OCI-LY3 (cell line): ENCODE measurements at regions not wholly inside any gene's neighbourhood (a gene's known extent, or its start where the extent isn't known, plus 50 kb on each side); places are given as distances from the start of the nearest gene placed in this dataset.

ENCODE experiments used
- H2AFZ ChIP-seq: fragments of 200-600, 300-600 bp; shearing (Covaris generic); 2 replicates; pipeline ENCODE4 v1.6.0; 2014; ENCODE audit warnings: antibody characterized with exemption, low read depth, low read length
- H3K27ac ChIP-seq: fragments of 200-600, 300-600 bp; sonication (generic); 2 replicates; pipeline ENCODE4 v1.5.1; 2014; ENCODE audit warnings: mild to moderate bottlenecking, low read length, moderate library complexity, mixed read lengths
- H3K27me3 ChIP-seq: fragments of 200-600, 300-600 bp; sonication (generic); 2 replicates; pipeline ENCODE4 v1.6.1; 2014; ENCODE audit warnings: low read depth, low read length, mixed read lengths
- H3K36me3 ChIP-seq: fragments of 200-600, 300-600 bp; sonication (generic); replicated peaks from 2 replicates; pipeline ENCODE3; 2014; ENCODE audit warnings: low read depth, low read length, mixed read lengths
- H3K4me1 ChIP-seq: fragments of 300-600, 200-600 bp; sonication (generic); 2 replicates; pipeline ENCODE4 v1.6.1; 2014; ENCODE audit warnings: low read length, mixed read lengths
- H3K4me2 ChIP-seq: fragments of 200-600, 300-600 bp; sonication (generic); 2 replicates; pipeline ENCODE4 v1.6.1; 2014; ENCODE audit warnings: low read length, mixed read lengths
- H3K4me3 ChIP-seq: fragments of 300-600, 200-600 bp; sonication (generic); 2 replicates; pipeline ENCODE4 v1.5.1; 2014; ENCODE audit warnings: antibody characterized with exemption, mild to moderate bottlenecking, low read length, moderate library complexity
- H3K79me2 ChIP-seq: fragments of 300-600, 200-600 bp; shearing (Covaris generic); 2 replicates; pipeline ENCODE4 v1.6.1; 2014; ENCODE audit warnings: mild to moderate bottlenecking, low read length, mixed read lengths
- H3K9ac ChIP-seq: fragments of 300-600, 200-600 bp; shearing (Covaris generic); 2 replicates; pipeline ENCODE4 v1.6.0; 2014; ENCODE audit warnings: mild to moderate bottlenecking, low read length, moderate library complexity
- H3K9me3 ChIP-seq: fragments of 200-600, 300-600 bp; shearing (Covaris generic); 2 replicates; pipeline ENCODE4 v1.6.1; 2014; ENCODE audit warnings: low read length, mixed read lengths; ENCODE audit not compliant: insufficient read depth
- H4K20me1 ChIP-seq: fragments of 200-600, 300-600 bp; sonication (generic); 2 replicates; pipeline ENCODE4 v1.6.1; 2016; ENCODE audit warnings: low read length, mixed read lengths; ENCODE audit not compliant: insufficient read depth
- EZH2phosphoT487 ChIP-seq: fragments of 200-600 bp; shearing (Covaris generic); IDR thresholded peaks from 2 replicates; pipeline ENCODE4 v1.6.1; 2018; ENCODE audit warnings: antibody characterized with exemption, mixed run types, low read depth
- TF ChIP-seq, protein P1 (sequence below): fragments of 200-600, 300-600 bp; sonication (generic); IDR thresholded peaks from 2 replicates; pipeline ENCODE4 v1.5.1; 2014; ENCODE audit warnings: antibody characterized with exemption, low read length, low read depth

DNA sequence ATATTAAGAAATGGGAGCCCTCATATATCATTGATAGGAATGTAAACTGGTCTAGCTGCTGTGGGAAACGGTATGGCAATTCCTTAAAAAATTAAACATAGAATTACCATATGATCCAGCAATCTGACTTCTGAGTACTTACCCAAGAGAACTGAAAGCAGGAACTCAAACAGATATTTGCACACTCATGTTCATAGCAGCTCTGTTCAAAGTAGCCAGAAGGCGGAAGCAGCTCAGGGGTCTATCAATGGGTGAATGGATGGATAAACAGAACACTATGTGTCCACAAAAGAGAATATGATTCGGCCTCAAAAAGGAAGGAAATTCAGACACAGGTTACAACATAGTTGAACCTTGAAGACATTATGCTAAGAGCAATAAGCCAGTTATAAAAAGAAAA, 135.7 kb upstream of the NDUFV2 start:
- H4K20me1 ChIP-seq, result no peaks in the 10 kb centered on the region
- no peaks in the 10 kb centered on the region for H3K9me3 ChIP-seq
- H3K36me3 ChIP-seq, result no peaks in the 10 kb centered on the region
- H3K27ac ChIP-seq, result peak overlapping the region; percentile 36
- peaks cover 18% of the 10 kb centered on the region for H3K4me1 ChIP-seq
- peak overlapping the region; percentile 71; the same call in 1 of the 2 replicates for H2AFZ ChIP-seq
- peak overlapping the region; percentile 62 for H3K4me2 ChIP-seq
- no peaks in the 10 kb centered on the region for H3K79me2 ChIP-seq
- 0 out of 2 replicates have a peak overlapping the region, but pooled peaks have one; percentile 32 for H3K4me3 ChIP-seq
- H3K9ac ChIP-seq, result peak overlapping the region; percentile 33; the same call in 1 of the 2 replicates
- H3K27me3 ChIP-seq, result no peaks in the 10 kb centered on the region
- TF ChIP-seq EZH2phosphoT487, result no peak
- TF ChIP-seq, protein P1, sequence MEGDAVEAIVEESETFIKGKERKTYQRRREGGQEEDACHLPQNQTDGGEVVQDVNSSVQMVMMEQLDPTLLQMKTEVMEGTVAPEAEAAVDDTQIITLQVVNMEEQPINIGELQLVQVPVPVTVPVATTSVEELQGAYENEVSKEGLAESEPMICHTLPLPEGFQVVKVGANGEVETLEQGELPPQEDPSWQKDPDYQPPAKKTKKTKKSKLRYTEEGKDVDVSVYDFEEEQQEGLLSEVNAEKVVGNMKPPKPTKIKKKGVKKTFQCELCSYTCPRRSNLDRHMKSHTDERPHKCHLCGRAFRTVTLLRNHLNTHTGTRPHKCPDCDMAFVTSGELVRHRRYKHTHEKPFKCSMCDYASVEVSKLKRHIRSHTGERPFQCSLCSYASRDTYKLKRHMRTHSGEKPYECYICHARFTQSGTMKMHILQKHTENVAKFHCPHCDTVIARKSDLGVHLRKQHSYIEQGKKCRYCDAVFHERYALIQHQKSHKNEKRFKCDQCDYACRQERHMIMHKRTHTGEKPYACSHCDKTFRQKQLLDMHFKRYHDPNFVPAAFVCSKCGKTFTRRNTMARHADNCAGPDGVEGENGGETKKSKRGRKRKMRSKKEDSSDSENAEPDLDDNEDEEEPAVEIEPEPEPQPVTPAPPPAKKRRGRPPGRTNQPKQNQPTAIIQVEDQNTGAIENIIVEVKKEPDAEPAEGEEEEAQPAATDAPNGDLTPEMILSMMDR, result no peak

- Histone ChIP-seq H3K27me3 (no peaks in the 10 kb centered on the region), H3K79me2 (no peaks in the 10 kb centered on the region), H4K20me1 (no peaks in the 10 kb centered on the region), H3K9me3 (no peaks in the 10 kb centered on the region), H3K4me1 (peaks cover 18% of the 10 kb centered on the region), H2AFZ (peak overlapping the region; percentile 4; the same call in 1 of the 2 replicates), H3K9ac (no peak overlapping the region), H3K36me3 (no peaks in the 10 kb centered on the region), H3K27ac (no peak overlapping the region), H3K4me3 (no peak overlapping the region), H3K4me2 (peak overlapping the region; percentile 62; the same call in 1 of the 2 replicates)
- no peak for TF ChIP-seq EZH2phosphoT487
- TF ChIP-seq, protein P1, result no peak
These were observed 134.9 kb upstream of the NDUFV2 start for GRCh38 chr18:8967573-8967972.

DNA sequence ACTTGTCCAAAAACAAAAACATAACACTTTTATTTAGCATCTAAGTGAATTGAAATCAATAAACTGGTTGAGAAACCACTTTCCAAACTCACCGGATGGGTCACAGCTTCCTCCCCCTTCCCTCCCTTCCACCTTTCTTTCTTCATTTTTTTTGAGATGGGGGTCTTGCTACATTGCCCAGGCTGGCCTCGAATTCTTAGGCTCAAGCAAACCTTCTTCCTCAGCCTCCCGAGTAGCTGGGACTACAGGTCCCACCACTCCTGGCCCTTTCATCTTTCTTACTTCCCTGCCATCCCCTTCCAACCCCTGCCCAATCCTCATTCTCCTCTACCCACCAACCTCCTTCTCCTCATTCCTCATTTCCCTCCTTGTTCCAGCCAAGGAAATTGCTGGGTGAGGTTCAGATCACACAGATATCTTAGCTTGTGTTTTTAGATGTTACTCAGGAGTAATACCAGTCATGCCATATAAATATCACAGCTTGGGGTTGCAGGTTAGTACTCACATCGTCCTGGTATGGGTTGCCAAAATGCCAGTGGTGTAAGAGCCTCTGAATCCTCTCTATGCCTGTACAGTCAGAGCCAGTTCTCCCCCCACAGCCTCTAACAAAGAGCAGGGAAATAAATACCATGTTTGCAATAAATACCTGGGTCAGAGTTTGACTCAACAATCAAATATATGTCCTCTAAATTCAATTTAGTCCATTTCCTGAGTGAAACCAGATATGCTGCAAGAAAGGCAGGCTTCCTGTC, 132.7 kb upstream of the NDUFV2 start:
- Histone ChIP-seq H3K27ac (no peak overlapping the region), H3K4me1 (peaks cover 18% of the 10 kb centered on the region), H3K79me2 (no peaks in the 10 kb centered on the region), H3K9ac (no peak overlapping the region), H3K36me3 (no peaks in the 10 kb centered on the region), H3K27me3 (no peaks in the 10 kb centered on the region), H3K4me2 (no peak overlapping the region), H4K20me1 (no peaks in the 10 kb centered on the region), H2AFZ (no peak overlapping the region), H3K9me3 (no peaks in the 10 kb centered on the region), H3K4me3 (no peak overlapping the region)
- TF ChIP-seq, protein P1, result no peak
- TF ChIP-seq EZH2phosphoT487, result no peak

DNA sequence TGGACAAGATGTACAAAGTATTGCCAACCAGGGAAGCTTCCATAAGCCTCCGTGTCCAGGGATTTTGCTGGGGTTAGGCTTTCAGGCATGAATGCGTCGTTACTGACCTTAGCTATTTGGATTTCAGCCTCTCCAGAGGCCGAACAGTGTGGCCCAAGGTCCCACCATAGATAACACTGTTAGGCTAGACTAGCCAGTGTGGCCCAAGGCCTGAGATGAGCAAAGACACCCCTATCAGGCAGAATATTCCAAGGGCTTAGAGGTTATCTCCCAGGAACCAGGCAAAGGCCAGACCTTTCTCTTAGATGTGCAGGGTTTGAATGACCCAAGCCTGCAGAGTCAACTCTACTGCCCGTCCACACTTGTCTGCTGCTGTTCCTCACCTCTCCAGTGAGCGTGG, 131.7 kb upstream of the NDUFV2 start:
- Histone ChIP-seq H3K9me3 (no peaks in the 10 kb centered on the region), H4K20me1 (no peaks in the 10 kb centered on the region), H3K4me1 (peaks cover 18% of the 10 kb centered on the region), H3K27me3 (no peaks in the 10 kb centered on the region), H3K79me2 (no peaks in the 10 kb centered on the region), H3K36me3 (no peaks in the 10 kb centered on the region), H3K27ac (no peak overlapping the region), H3K4me2 (no peak overlapping the region), H3K4me3 (no peak overlapping the region), H2AFZ (no peak overlapping the region), H3K9ac (no peak overlapping the region)
- TF ChIP-seq, protein P1, result no peak
- TF ChIP-seq EZH2phosphoT487, result no peak
